IMR-90 (cell line): ENCODE measurements at regions not wholly inside any gene's neighbourhood (a gene's known extent, or its start where the extent isn't known, plus 50 kb on each side); places are given as distances from the start of the nearest gene placed in this dataset.

ENCODE experiments used
- ATAC-seq: fragments of 200-7000 bp; cut with Tn5 transposase; 2 replicates; pipeline ENCODE4 v1.9.1; 2020; ENCODE audit warnings: low read depth, mild to moderate bottlenecking, moderate library complexity
- BruUV-seq: library from RNA; stranded (reverse); fragments of 400-500 nt; replicated peaks from 2 replicates; lab custom pipeline; 2021; lab: Mats Ljungman, UMichigan
- CTCF ChIA-PET: fragments of 300-600 bp; formaldehyde crosslinking; extraction: SDS; loops from one replicate; lab custom pipeline; 2021; ENCODE audit warnings: antibody characterized with exemption; lab: Yijun Ruan, JAX
- POLR2A ChIA-PET: fragments of 300-600 bp; sonication (Branson Sonifier 250); formaldehyde crosslinking; loops from one replicate; lab custom pipeline; 2022; ENCODE audit warnings: antibody characterized with exemption; ENCODE audit not compliant: unreplicated experiment; lab: Charles Lee
- DNase-seq: peaks from one replicate; pipeline ENCODE4 v3.0.0; 2013
- H2AFZ ChIP-seq: replicated peaks from 2 replicates; pipeline ENCODE3; 2013; ENCODE audit warnings: low read length, mild to moderate bottlenecking; ENCODE audit not compliant: poor library complexity
- H2AK5ac ChIP-seq: 2 replicates; pipeline ENCODE4 v1.6.1; 2013; ENCODE audit warnings: low read depth, low read length, inconsistent platforms
- H2AK9ac ChIP-seq: replicated peaks from 2 replicates; pipeline ENCODE3; 2013; ENCODE audit warnings: mild to moderate bottlenecking, low read depth, low read length, moderate library complexity; ENCODE audit not compliant: poor library complexity
- H2BK120ac ChIP-seq: 2 replicates; pipeline ENCODE4 v1.6.1; 2013; ENCODE audit warnings: low read depth, low read length, inconsistent platforms
- H2BK15ac ChIP-seq: 3 replicates; pipeline ENCODE4 v1.6.1; 2013; ENCODE audit warnings: low read depth, low read length, inconsistent platforms
- H2BK20ac ChIP-seq: 2 replicates; pipeline ENCODE4 v1.6.1; 2013; ENCODE audit warnings: low read depth, mild to moderate bottlenecking, inconsistent platforms, low read length, moderate library complexity
- H2BK5ac ChIP-seq: 2 replicates; pipeline ENCODE4 v1.6.1; 2013; ENCODE audit warnings: mild to moderate bottlenecking, low read depth, low read length, inconsistent platforms; ENCODE audit not compliant: poor library complexity, severe bottlenecking
- H3K14ac ChIP-seq: replicated peaks from 2 replicates; pipeline ENCODE4 v1.6.1; 2013; ENCODE audit warnings: low read depth, low read length, inconsistent platforms
- H3K18ac ChIP-seq: 2 replicates; pipeline ENCODE4 v1.6.1; 2013; ENCODE audit warnings: low read depth, low read length, control low read depth
- H3K23ac ChIP-seq: 2 replicates; pipeline ENCODE4 v1.6.1; 2013; ENCODE audit warnings: low read depth, low read length, inconsistent platforms
- H3K27ac ChIP-seq: 2 replicates; pipeline ENCODE4 v1.5.1; 2013; ENCODE audit warnings: mild to moderate bottlenecking, control low read depth, low read length; ENCODE audit not compliant: insufficient read depth
- H3K27me3 ChIP-seq: 2 replicates; pipeline ENCODE4 v1.6.1; 2013; ENCODE audit warnings: low read length; ENCODE audit not compliant: control insufficient read depth, insufficient read depth
- H3K36me3 ChIP-seq: 2 replicates; pipeline ENCODE4 v1.6.1; 2013; ENCODE audit warnings: low read length, mixed read lengths; ENCODE audit not compliant: control insufficient read depth, insufficient read depth
- H3K4ac ChIP-seq: 2 replicates; pipeline ENCODE4 v1.6.1; 2013; ENCODE audit warnings: low read depth, low read length, inconsistent platforms
- H3K4me1 ChIP-seq: 2 replicates; pipeline ENCODE4 v1.6.1; 2013; ENCODE audit warnings: low read length, mixed read lengths; ENCODE audit not compliant: control insufficient read depth, insufficient read depth
- H3K4me2 ChIP-seq: 2 replicates; pipeline ENCODE4 v1.6.1; 2013; ENCODE audit warnings: low read depth, mild to moderate bottlenecking, control low read depth, low read length, moderate library complexity
- H3K4me3 ChIP-seq: 2 replicates; pipeline ENCODE4 v1.5.1; 2013; ENCODE audit warnings: low read depth, mild to moderate bottlenecking, control low read depth, low read length, moderate library complexity; ENCODE audit not compliant: insufficient read depth
- H3K56ac ChIP-seq: 2 replicates; pipeline ENCODE4 v1.6.1; 2013; ENCODE audit warnings: low read length, inconsistent platforms; ENCODE audit not compliant: insufficient read depth; ENCODE audit errors: extremely low read depth
- H3K79me1 ChIP-seq, 2 experiments: 2 replicates each; pipeline ENCODE4 v1.6.1; 2013; ENCODE audit warnings: low read length in 2 of 2, inconsistent platforms in 1 of 2, low read depth in 1 of 2
- H3K9ac ChIP-seq: 2 replicates; pipeline ENCODE4 v1.6.1; 2013; ENCODE audit warnings: low read depth, low read length, control low read depth
- H3K9me1 ChIP-seq: 2 replicates; pipeline ENCODE4 v1.6.1; 2013; ENCODE audit warnings: low read length, inconsistent platforms; ENCODE audit not compliant: insufficient read depth
- H3K9me3 ChIP-seq: 2 replicates; pipeline ENCODE4 v1.6.1; 2013; ENCODE audit warnings: low read length; ENCODE audit not compliant: control insufficient read depth, insufficient read depth
- H4K20me1 ChIP-seq: 2 replicates; pipeline ENCODE4 v1.6.1; 2013; ENCODE audit warnings: low read length, inconsistent platforms; ENCODE audit not compliant: insufficient read depth
- H4K5ac ChIP-seq: 2 replicates; pipeline ENCODE4 v1.6.1; 2013; ENCODE audit warnings: mild to moderate bottlenecking, low read depth, low read length, control low read depth
- H4K8ac ChIP-seq, 2 experiments: 2 replicates each; pipeline ENCODE4 v1.6.1; 2013; ENCODE audit warnings: low read depth in 2 of 2, low read length in 2 of 2, control low read depth in 1 of 2, inconsistent platforms in 1 of 2
- H4K91ac ChIP-seq: 2 replicates; pipeline ENCODE4 v1.6.1; 2013; ENCODE audit warnings: low read depth, low read length, inconsistent platforms; ENCODE audit not compliant: insufficient read depth
- BHLHE40 ChIP-seq: fragments of 150-350 bp; IDR thresholded peaks from 2 replicates; pipeline ENCODE4 v1.6.1; 2016; ENCODE audit warnings: mild to moderate bottlenecking, low read depth, low read length
- CEBPB ChIP-seq: IDR thresholded peaks from 2 replicates; pipeline ENCODE4 v1.6.1; 2012; ENCODE audit warnings: low read depth, low read length, improper control_type of control experiment
- FOS ChIP-seq: fragments of 150-350 bp; IDR thresholded peaks from 2 replicates; pipeline ENCODE4 v1.6.1; 2016; ENCODE audit warnings: low read depth, low read length
- MAFK ChIP-seq: IDR thresholded peaks from 2 replicates; pipeline ENCODE4 v1.6.1; 2012; ENCODE audit warnings: low read depth, low read length, improper control_type of control experiment
- MAZ ChIP-seq: IDR thresholded peaks from 2 replicates; pipeline ENCODE4 v1.6.1; 2012; ENCODE audit warnings: low read depth, mild to moderate bottlenecking, low read length, improper control_type of control experiment, moderate library complexity, borderline replicate concordance
- MXI1 ChIP-seq: IDR thresholded peaks from 2 replicates; pipeline ENCODE4 v1.6.1; 2012; ENCODE audit warnings: low read depth, mild to moderate bottlenecking, low read length, moderate library complexity, borderline replicate concordance
- NFE2L2 ChIP-seq: fragments of 150-350 bp; IDR thresholded peaks from 2 replicates; pipeline ENCODE4 v1.6.1; 2016; ENCODE audit warnings: low read depth, mild to moderate bottlenecking, low read length
- POLR2A ChIP-seq: IDR thresholded peaks from 2 replicates; pipeline ENCODE4 v1.6.1; 2012; ENCODE audit warnings: mild to moderate bottlenecking, low read depth, low read length
- RCOR1 ChIP-seq: IDR thresholded peaks from 2 replicates; pipeline ENCODE4 v1.6.1; 2012; ENCODE audit warnings: mild to moderate bottlenecking, low read length, improper control_type of control experiment; ENCODE audit not compliant: insufficient replicate concordance
- RFX5 ChIP-seq: IDR thresholded peaks from 2 replicates; pipeline ENCODE4 v1.8.0; 2012; ENCODE audit warnings: low read depth, mild to moderate bottlenecking, low read length, moderate library complexity
- WGBS, 2 experiments: methylation state at CpG; one replicate each; pipeline versions ENCODE4 v1.1.5 to v1.1.7; 2013; ENCODE audit warnings: missing lambda C conversion rate in 2 of 2; ENCODE audit not compliant: insufficient read length in 1 of 2; ENCODE audit errors: extremely low coverage in 2 of 2; 5-methylcytosine and 5-hydroxymethylcytosine counted together
- dilution Hi-C: fragments of 300-500 bp; cut with HindIII; formaldehyde crosslinking; loops from one replicate; pipeline ENCODE4 v1.14.3; 2018; ENCODE audit warnings: low sequenced_read_pairs; ENCODE audit not compliant: unreplicated experiment
- in situ Hi-C: fragments of 300-500 bp; cut with MboI; formaldehyde crosslinking; loops from 3 replicates; pipeline ENCODE4 v1.14.3; 2019; ENCODE audit warnings: low sequenced_read_pairs, inconsistent platforms, mixed read lengths
- intact Hi-C: fragments of 100-400 bp; cut with micrococcal nuclease; formaldehyde crosslinking; loops from 2 replicates; pipeline ENCODE4 v1.10.0; 2022
- TF ChIP-seq, protein P1 (sequence below): fragments of 150-350 bp; IDR thresholded peaks from 2 replicates; pipeline ENCODE4 v1.6.1; 2016; ENCODE audit warnings: low read depth, mild to moderate bottlenecking, low read length, moderate library complexity, borderline replicate concordance

DNA sequence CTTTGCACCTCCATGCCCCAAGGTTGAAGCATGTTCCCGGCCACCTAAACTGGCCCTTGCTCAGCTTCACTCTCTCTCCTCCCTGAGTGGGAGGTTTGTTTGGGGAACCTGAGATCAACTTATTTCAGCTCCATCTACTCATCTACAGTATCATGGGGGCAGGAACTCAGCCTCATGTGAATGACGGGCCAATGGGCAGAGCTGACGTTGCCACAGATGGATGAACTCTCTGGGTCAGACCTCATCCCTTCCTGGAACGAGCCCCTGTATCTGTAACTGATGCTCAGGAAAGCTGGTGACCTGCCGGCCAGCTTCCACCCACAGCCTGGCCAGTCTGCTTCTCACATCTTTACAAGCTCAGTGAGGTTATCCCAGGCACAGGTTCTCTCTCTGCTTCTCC is 369.6 kb downstream of the IRX2 start:
- H2BK120ac ChIP-seq, result no peak overlapping the region
- no peak overlapping the region for H4K91ac ChIP-seq
- no peak overlapping the region for H2BK15ac ChIP-seq
- WGBS, 2 experiments, result 72% methylated on average over 3 of the region's 5 CpGs; no CpG with 5 or more reads in 1 of the 2 experiments
- no peak overlapping the region for H2BK20ac ChIP-seq
- no peak overlapping the region for H3K14ac ChIP-seq
- no peak overlapping the region for H3K4me2 ChIP-seq
- H3K36me3 ChIP-seq, result no peaks in the 10 kb centered on the region
- peaks cover 35% of the 10 kb centered on the region for H3K9me3 ChIP-seq
- ChIA-PET CTCF (no interaction called here), POLR2A (no interaction called here)
- H3K79me1 ChIP-seq, result no peaks in the 10 kb centered on the region
- no peak overlapping the region for H3K9ac ChIP-seq
- no peak for TF ChIP-seq POLR2A
- no peak for TF ChIP-seq RFX5
- TF ChIP-seq FOS, result no peak
- TF ChIP-seq MAZ, result no peak
- TF ChIP-seq RCOR1, result no peak
- TF ChIP-seq CEBPB, result no peak
- TF ChIP-seq BHLHE40, result no peak
- no peak for TF ChIP-seq MXI1
- TF ChIP-seq MAFK, result no peak
- no peak for TF ChIP-seq NFE2L2
- TF ChIP-seq, protein P1, sequence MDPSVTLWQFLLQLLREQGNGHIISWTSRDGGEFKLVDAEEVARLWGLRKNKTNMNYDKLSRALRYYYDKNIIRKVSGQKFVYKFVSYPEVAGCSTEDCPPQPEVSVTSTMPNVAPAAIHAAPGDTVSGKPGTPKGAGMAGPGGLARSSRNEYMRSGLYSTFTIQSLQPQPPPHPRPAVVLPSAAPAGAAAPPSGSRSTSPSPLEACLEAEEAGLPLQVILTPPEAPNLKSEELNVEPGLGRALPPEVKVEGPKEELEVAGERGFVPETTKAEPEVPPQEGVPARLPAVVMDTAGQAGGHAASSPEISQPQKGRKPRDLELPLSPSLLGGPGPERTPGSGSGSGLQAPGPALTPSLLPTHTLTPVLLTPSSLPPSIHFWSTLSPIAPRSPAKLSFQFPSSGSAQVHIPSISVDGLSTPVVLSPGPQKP, result no peak
- DNase-seq (no peak), ATAC-seq (no peak)
- H3K4me3 ChIP-seq, result no peak overlapping the region
- no peaks in the 10 kb centered on the region for H3K27me3 ChIP-seq
- H3K23ac ChIP-seq, result no peak overlapping the region
- no peak overlapping the region for H3K18ac ChIP-seq
- H3K4me1 ChIP-seq, result no peaks in the 10 kb centered on the region
- no peak overlapping the region for H2AK9ac ChIP-seq
- no peak overlapping the region for H3K27ac ChIP-seq
- no peak overlapping the region for H4K8ac ChIP-seq
- dilution Hi-C loops, result no loop called here
- no peak overlapping the region for H3K4ac ChIP-seq
- intact Hi-C loops, result no loop called here
- in situ Hi-C loops, result no loop called here
- H2AK5ac ChIP-seq, result no peak overlapping the region
- H4K20me1 ChIP-seq, result no peaks in the 10 kb centered on the region
- no peaks in the 10 kb centered on the region for H3K9me1 ChIP-seq
- H2AFZ ChIP-seq, result no peak overlapping the region
- no peak overlapping the region for H3K56ac ChIP-seq
- H2BK5ac ChIP-seq, result no peak overlapping the region
- no TSS peak for BruUV-seq
- no peak overlapping the region for H4K5ac ChIP-seq
